Esophagus (tissue), 2 donors: ENCODE measurements at regions not wholly inside any gene's neighbourhood (a gene's known extent, or its start where the extent isn't known, plus 50 kb on each side); places are given as distances from the start of the nearest gene placed in this dataset.
A peak's percentile ranks its signal among the peaks of the same experiment; 100 is the strongest.

Experiments used
- H3K27ac ChIP-seq, 2 donors: one replicate each; pipeline ENCODE4 v1.5.1; 2013; ENCODE audit warnings: low read depth in 2 of 2, mild to moderate bottlenecking in 2 of 2, inconsistent platforms in 1 of 2, low read length in 1 of 2, moderate library complexity in 1 of 2
- H3K27me3 ChIP-seq, 2 donors: one replicate each; pipeline ENCODE4 v1.6.1; 2013; ENCODE audit warnings: low read length in 2 of 2, control low read depth in 1 of 2, mild to moderate bottlenecking in 1 of 2; ENCODE audit not compliant: insufficient read depth in 2 of 2, control insufficient read depth in 1 of 2
- H3K36me3 ChIP-seq, 2 donors: one replicate each; pipeline ENCODE4 v1.6.1; 2013; ENCODE audit warnings: low read length in 1 of 2; ENCODE audit not compliant: control insufficient read depth in 2 of 2, insufficient read depth in 2 of 2
- H3K4me1 ChIP-seq, 2 donors: one replicate each; pipeline ENCODE4 v1.6.1; 2013; ENCODE audit warnings: low read length in 1 of 2; ENCODE audit not compliant: control insufficient read depth in 2 of 2, insufficient read depth in 2 of 2
- H3K4me3 ChIP-seq, 2 donors: one replicate each; pipeline ENCODE4 v1.5.1; 2013; ENCODE audit warnings: low read length in 2 of 2, mild to moderate bottlenecking in 2 of 2, low read depth in 1 of 2, moderate library complexity in 1 of 2
- H3K9me3 ChIP-seq, 2 donors: one replicate each; pipeline ENCODE4 v1.6.1; 2013; ENCODE audit warnings: mild to moderate bottlenecking in 2 of 2, low read depth in 1 of 2, low read length in 1 of 2, moderate library complexity in 1 of 2; ENCODE audit not compliant: control insufficient read depth in 2 of 2, insufficient read depth in 1 of 2
- WGBS, 2 donors: extraction: QIAGEN DNeasy Blood & Tissue Kit; methylation state at CpG; one replicate each; pipeline ENCODE4 v1.1.7; 2013; 5-methylcytosine and 5-hydroxymethylcytosine counted together
- donor health status: healthy with polysubstance abuse.
- donor health status: Bipolar disorder and iron deficiency.

- Histone ChIP-seq H3K9me3 (no peaks in the 10 kb centered on the region), H3K27ac (peak overlapping the region in 1 of 2 donors; percentile 68), H3K4me1 (no peaks in the 10 kb centered on the region), H3K4me3 (no peak overlapping the region), H3K36me3 (no peaks in the 10 kb centered on the region), H3K27me3 (no peaks in the 10 kb centered on the region)
- 71 to 86% methylated on average over 2 of the region's 2 CpGs for WGBS, 2 donors
These were observed 81.5 kb upstream of the ATP11B start for GRCh38 chr3:182711853-182712252.

DNA sequence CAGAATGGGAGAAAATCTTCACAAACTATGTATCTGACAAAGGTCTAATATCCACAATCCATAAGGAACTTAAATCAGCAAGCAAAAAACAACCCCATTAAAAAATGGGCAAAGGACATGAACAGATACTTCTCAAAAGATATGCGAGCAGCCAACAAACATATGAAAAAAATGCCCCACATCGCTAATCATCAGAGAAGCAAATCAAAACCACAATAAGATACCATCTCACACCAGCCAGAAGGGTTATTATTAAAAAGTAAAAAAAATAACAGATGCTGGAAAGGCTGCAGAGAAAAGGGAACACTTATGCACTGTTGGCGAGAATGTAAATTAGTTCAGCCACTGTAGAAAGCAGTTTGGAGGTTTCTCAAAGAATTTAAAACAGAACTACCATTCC lies 80.2 kb upstream of the ATP11B start:
- H3K27ac ChIP-seq: no peak overlapping the region
- H3K4me3 ChIP-seq: no peak overlapping the region
- no peaks in the 10 kb centered on the region for H3K9me3 ChIP-seq
- H3K4me1 ChIP-seq: no peaks in the 10 kb centered on the region
- no peaks in the 10 kb centered on the region for H3K27me3 ChIP-seq
- 83 to 85% methylated on average over 3 of the region's 3 CpGs for WGBS, 2 donors
- H3K36me3 ChIP-seq: no peaks in the 10 kb centered on the region

GRCh38 chr3:182713743-182714517 lies 79.4 kb upstream of the ATP11B start:
- Histone ChIP-seq H3K4me1 (no peaks in the 10 kb centered on the region), H3K27me3 (no peaks in the 10 kb centered on the region), H3K27ac (no peak overlapping the region), H3K36me3 (no peaks in the 10 kb centered on the region), H3K4me3 (no peak overlapping the region), H3K9me3 (no peaks in the 10 kb centered on the region)
- 40 to 41% methylated on average over 3 to 4 of the region's 4 CpGs for WGBS, 2 donors

DNA sequence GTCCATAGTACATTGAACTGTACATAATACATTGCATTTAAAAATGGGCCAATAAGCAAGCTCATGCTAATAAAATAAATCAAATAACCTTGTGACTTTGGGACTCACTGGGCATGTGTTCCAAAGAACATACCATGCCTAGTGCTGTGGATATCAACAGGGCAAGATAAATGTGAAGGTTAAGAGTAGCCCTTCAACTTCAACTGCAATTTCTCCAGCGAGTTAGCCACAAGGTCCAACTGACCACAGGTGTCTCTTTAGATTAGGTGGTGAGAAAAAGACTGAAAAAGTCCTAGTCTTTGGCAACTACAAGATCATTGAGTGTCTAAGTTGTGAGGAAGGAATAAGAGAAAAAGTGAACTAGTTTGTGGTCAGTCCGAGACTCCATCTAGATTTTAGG lies 78.3 kb upstream of the ATP11B start:
- H3K27ac ChIP-seq: no peak overlapping the region
- no peaks in the 10 kb centered on the region for H3K4me1 ChIP-seq
- H3K9me3 ChIP-seq: no peaks in the 10 kb centered on the region
- 83 to 91% methylated on average over 2 of the region's 2 CpGs for WGBS, 2 donors
- H3K4me3 ChIP-seq: no peak overlapping the region
- H3K36me3 ChIP-seq: no peaks in the 10 kb centered on the region
- no peaks in the 10 kb centered on the region for H3K27me3 ChIP-seq

DNA sequence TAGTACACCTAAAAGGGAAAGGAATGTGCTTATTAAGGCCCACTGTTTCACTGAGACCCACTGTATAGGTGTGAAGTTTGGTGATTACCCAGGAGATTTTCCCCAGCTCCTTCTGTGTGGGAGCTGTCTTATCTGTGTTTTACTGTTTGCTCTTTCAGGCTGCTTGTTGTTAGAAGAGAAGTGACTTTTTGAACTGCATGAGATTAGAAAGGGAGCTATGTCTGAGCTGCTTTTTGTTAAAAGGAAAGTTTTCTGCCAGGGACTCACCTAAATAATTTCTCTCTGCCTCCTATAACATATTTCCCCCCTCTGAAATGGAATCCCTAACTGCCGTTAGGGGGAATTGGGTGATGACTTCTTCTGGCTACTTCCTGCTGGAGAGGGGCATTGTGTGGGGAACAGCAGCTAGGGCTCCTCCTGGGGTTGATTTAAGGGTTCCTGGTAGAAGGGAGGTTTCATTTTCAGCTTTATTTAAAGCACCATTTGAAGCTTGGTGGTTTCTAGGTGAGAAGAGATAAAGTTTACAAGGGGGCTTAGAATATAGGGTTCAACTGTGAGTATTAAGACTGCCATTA lies 77.1 kb upstream of the ATP11B start:
- Histone ChIP-seq H3K4me3 (no peak overlapping the region), H3K36me3 (no peaks in the 10 kb centered on the region), H3K4me1 (no peaks in the 10 kb centered on the region), H3K27ac (no peak overlapping the region), H3K9me3 (no peaks in the 10 kb centered on the region), H3K27me3 (no peaks in the 10 kb centered on the region)
- 43 to 56% methylated on average over 1 of the region's 1 CpG for WGBS, 2 donors

GRCh38 chr3:182717216-182717615 lies 76.1 kb upstream of the ATP11B start:
- no peak overlapping the region for H3K27ac ChIP-seq

GRCh38 chr3:182722907-182723306 lies 70.4 kb upstream of the ATP11B start:
- WGBS, 2 donors: 92 to 93% methylated on average over 6 of the region's 6 CpGs

More at GRCh38 chr3:182717216-182717615, 76.1 kb upstream of the ATP11B start:
- H3K4me3 ChIP-seq: no peak overlapping the region
- H3K9me3 ChIP-seq: no peaks in the 10 kb centered on the region
- no peaks in the 10 kb centered on the region for H3K27me3 ChIP-seq
- 52 to 63% methylated on average over 2 of the region's 2 CpGs for WGBS, 2 donors
- no peaks in the 10 kb centered on the region for H3K4me1 ChIP-seq
- no peaks in the 10 kb centered on the region for H3K36me3 ChIP-seq

GRCh38 chr3:182723596-182723995 lies 69.7 kb upstream of the ATP11B start:
- WGBS, 2 donors: 83 to 92% methylated on average over 4 of the region's 4 CpGs
- no peaks in the 10 kb centered on the region for H3K4me1 ChIP-seq
- no peak overlapping the region for H3K4me3 ChIP-seq
- no peaks in the 10 kb centered on the region for H3K9me3 ChIP-seq
- H3K27ac ChIP-seq: no peak overlapping the region
- no peaks in the 10 kb centered on the region for H3K27me3 ChIP-seq
- H3K36me3 ChIP-seq: no peaks in the 10 kb centered on the region

More at GRCh38 chr3:182722907-182723306, 70.4 kb upstream of the ATP11B start:
- H3K4me1 ChIP-seq: no peaks in the 10 kb centered on the region
- no peaks in the 10 kb centered on the region for H3K36me3 ChIP-seq
- no peaks in the 10 kb centered on the region for H3K27me3 ChIP-seq
- H3K27ac ChIP-seq: no peak overlapping the region
- no peak overlapping the region for H3K4me3 ChIP-seq
- no peaks in the 10 kb centered on the region for H3K9me3 ChIP-seq

DNA sequence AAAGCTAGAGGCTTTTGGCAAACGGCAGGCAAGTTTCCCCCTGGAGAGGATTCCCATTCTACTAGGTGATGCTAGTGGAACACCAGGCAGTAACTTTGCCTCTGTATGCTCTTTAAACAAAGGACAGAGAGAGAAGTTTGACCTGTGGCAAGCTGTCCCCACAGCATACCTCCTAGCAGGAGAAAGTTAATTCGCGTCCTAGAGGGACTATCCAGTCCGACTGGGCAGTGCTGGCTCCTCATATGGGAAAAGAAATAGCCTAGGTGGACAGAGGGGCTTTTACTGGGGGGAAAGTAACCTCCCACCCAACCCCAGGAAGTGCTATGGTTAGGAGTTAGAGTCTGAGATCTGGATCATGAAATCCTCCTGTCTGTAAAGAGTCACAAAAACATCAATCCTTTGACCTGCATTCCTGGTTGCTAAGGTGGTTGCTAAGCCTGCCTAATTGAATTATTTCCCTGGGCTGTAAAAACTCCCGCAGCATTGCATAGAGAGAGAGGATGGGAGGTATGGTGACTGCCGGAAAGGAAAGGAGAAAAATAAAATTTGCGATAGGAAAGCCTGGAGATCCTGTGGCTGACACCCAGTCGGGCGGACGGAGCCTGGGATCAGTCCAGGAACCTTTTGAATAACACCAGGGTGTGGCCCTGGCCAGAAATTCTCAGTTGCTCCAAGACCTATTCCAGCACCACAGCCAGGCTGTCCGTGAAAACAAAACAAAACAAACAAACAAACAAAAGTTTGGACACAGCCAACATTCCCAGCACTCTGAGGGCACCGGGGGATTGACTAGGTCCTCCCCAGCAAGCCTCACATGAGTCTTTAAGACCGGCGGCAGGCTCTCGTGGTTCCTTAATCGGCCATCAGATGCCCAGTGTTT lies 67.7 kb upstream of the ATP11B start:
- Histone ChIP-seq H3K9me3 (no peaks in the 10 kb centered on the region), H3K27me3 (no peaks in the 10 kb centered on the region), H3K36me3 (no peaks in the 10 kb centered on the region), H3K4me1 (peaks cover 0 to 3% of the 10 kb centered on the region in 2 donors), H3K4me3 (no peak overlapping the region), H3K27ac (no peak overlapping the region)
- 50 to 58% methylated on average over 16 of the region's 16 CpGs for WGBS, 2 donors
